NOMO-1 (cell line): ENCODE measurements at regions not wholly inside any gene's neighbourhood (a gene's known extent, or its start where the extent isn't known, plus 50 kb on each side); places are given as distances from the start of the nearest gene placed in this dataset.

Experiments used
- DNase-seq, 2 experiments: peaks; one replicate each; lab custom pipeline; 2025; ENCODE audit not compliant: unreplicated experiment in 2 of 2; lab: John Stamatoyannopoulos, UW

- no peak for DNase-seq
These were observed 617.6 kb upstream of the ZNF717 start for GRCh38 chr3:76402926-76403325.

GRCh38 chr3:76403556-76403955, 618.2 kb upstream of the ZNF717 start:
- DNase-seq, result peak in 1 of 2 experiments; percentile 16

GRCh38 chr3:76405196-76405595, 619.8 kb upstream of the ZNF717 start:
- no peak for DNase-seq

GRCh38 chr3:76410762-76411281, 625.5 kb upstream of the ZNF717 start:
- no peak for DNase-seq

GRCh38 chr3:76415384-76415783, 624.5 kb upstream of the ROBO2 start:
- no peak for DNase-seq

- DNase-seq, result no peak
These were observed 610.2 kb upstream of the ROBO2 start for GRCh38 chr3:76429581-76430177.

GRCh38 chr3:76432396-76432795, 607.5 kb upstream of the ROBO2 start:
- no peak for DNase-seq

GRCh38 chr3:76436894-76437293, 603.0 kb upstream of the ROBO2 start:
- DNase-seq, result no peak

GRCh38 chr3:76438971-76439370, 600.9 kb upstream of the ROBO2 start:
- no peak for DNase-seq

- peak in 1 of 2 experiments; percentile 34 for DNase-seq
These were observed 597.5 kb upstream of the ROBO2 start for GRCh38 chr3:76442374-76442915.

GRCh38 chr3:76456322-76456721, 583.6 kb upstream of the ROBO2 start:
- no peak for DNase-seq

- DNase-seq, result no peak
These were observed 576.4 kb upstream of the ROBO2 start for GRCh38 chr3:76463501-76463900.

GRCh38 chr3:76470285-76470684, 569.6 kb upstream of the ROBO2 start:
- no peak for DNase-seq

GRCh38 chr3:76474632-76475031, 565.3 kb upstream of the ROBO2 start:
- DNase-seq, result no peak

GRCh38 chr3:76479161-76479650, 560.7 kb upstream of the ROBO2 start:
- no peak for DNase-seq

GRCh38 chr3:76482510-76482909, 557.4 kb upstream of the ROBO2 start:
- DNase-seq, result no peak

- DNase-seq, result no peak
These were observed 552.5 kb upstream of the ROBO2 start for GRCh38 chr3:76487446-76487845.

- peak in 1 of 2 experiments; percentile 21 for DNase-seq
These were observed 549.8 kb upstream of the ROBO2 start for GRCh38 chr3:76490064-76490463.

- no peak for DNase-seq
These were observed 544.7 kb upstream of the ROBO2 start for GRCh38 chr3:76495216-76495615.

GRCh38 chr3:76497636-76498035, 542.3 kb upstream of the ROBO2 start:
- no peak for DNase-seq

GRCh38 chr3:76500746-76501275, 539.1 kb upstream of the ROBO2 start:
- DNase-seq, result no peak

GRCh38 chr3:76501315-76501714, 538.6 kb upstream of the ROBO2 start:
- DNase-seq, result no peak
